Right ventricle myocardium inferior (tissue), 1 donor: ENCODE measurements at regions not wholly inside any gene's neighbourhood (a gene's known extent, or its start where the extent isn't known, plus 50 kb on each side); places are given as distances from the start of the nearest gene placed in this dataset.
"Not testable (repeated sequence)": the region's sequence is repeated elsewhere in the genome, so short reads cannot be mapped to it uniquely, and the experiment has no call there.

Source experiments
- ATAC-seq: fragments of 200-7000 bp; cut with Tn5 transposase; one replicate; pipeline ENCODE4 v1.9.1; 2020; ENCODE audit warnings: mild to moderate bottlenecking, moderate library complexity
- DNase-seq: peaks from one replicate; pipeline ENCODE4 v3.0.0; 2021; ENCODE audit errors: missing footprints
- intact Hi-C: fragments of 100-400 bp; cut with DNase I; formaldehyde crosslinking; loops from one replicate; pipeline ENCODE4 v1.11.0; 2022
- donor health status: DM: no; HTN: yes; CAD: no; lungs with severe emphysema.

- ATAC-seq (no peak), DNase-seq (no peak)
- intact Hi-C loops = no loop called here
Observed at GRCh38 chr7:126040114-126041045, 1110.8 kb upstream of the POT1 start.

- intact Hi-C loops = no loop called here
- DNase-seq (no peak), ATAC-seq (no peak)
Observed at GRCh38 chr7:126026421-126027088, 1096.9 kb upstream of the POT1 start.

- DNase-seq = no peak
- ATAC-seq = no peak
- intact Hi-C loops = no loop called here
Observed at GRCh38 chr7:126022452-126022851, 1092.8 kb upstream of the POT1 start.

GRCh38 chr7:126016722-126017121, 1087.1 kb upstream of the POT1 start:
- ATAC-seq (no peak), DNase-seq (no peak)
- intact Hi-C loops = no loop called here

GRCh38 chr7:126005064-126005463, 1075.4 kb upstream of the POT1 start:
- ATAC-seq (no peak), DNase-seq (no peak)
- intact Hi-C loops = no loop called here

GRCh38 chr7:126001349-126001748, 1071.7 kb upstream of the POT1 start:
- intact Hi-C loops = no loop called here
- ATAC-seq (no peak), DNase-seq (no peak)

GRCh38 chr7:125984795-125985194, 1055.2 kb upstream of the POT1 start:
- ATAC-seq = no peak
- intact Hi-C loops = no loop called here
- DNase-seq = no peak

- intact Hi-C loops = no loop called here
- ATAC-seq (no peak), DNase-seq (no peak)
Observed at GRCh38 chr7:125971656-125972055, 1042.0 kb upstream of the POT1 start.

GRCh38 chr7:125966278-125967048, 1036.8 kb upstream of the POT1 start:
- intact Hi-C loops = no loop called here
- ATAC-seq = no peak

GRCh38 chr7:125934955-125935354, 1005.3 kb upstream of the POT1 start:
- intact Hi-C loops = no loop called here
- DNase-seq (no peak), ATAC-seq (no peak)

More at GRCh38 chr7:125966278-125967048, 1036.8 kb upstream of the POT1 start:
- DNase-seq = no peak

- intact Hi-C loops = no loop called here
- no peak for ATAC-seq
- no peak for DNase-seq
Observed at GRCh38 chr7:125934539-125934938, 1004.9 kb upstream of the POT1 start.

GRCh38 chr7:125930848-125931247, 1001.2 kb upstream of the POT1 start:
- intact Hi-C loops = no loop called here
- no peak for ATAC-seq
- DNase-seq = no peak

- ATAC-seq = no peak
- no peak for DNase-seq
- intact Hi-C loops = no loop called here
Observed at GRCh38 chr7:125927556-125927955, 997.9 kb upstream of the POT1 start.

- DNase-seq (no peak), ATAC-seq (no peak)
- intact Hi-C loops = no loop called here
Observed at GRCh38 chr7:125926621-125927020, 997.0 kb upstream of the POT1 start.

- DNase-seq = no peak
- intact Hi-C loops = no loop called here
- ATAC-seq = no peak
Observed at GRCh38 chr7:125924037-125924436, 994.4 kb upstream of the POT1 start.

GRCh38 chr7:125915381-125915948, 985.8 kb upstream of the POT1 start:
- DNase-seq, ATAC-seq, intact Hi-C loops: not testable (repeated sequence)

GRCh38 chr7:125908711-125909110, 979.1 kb upstream of the POT1 start:
- no peak for DNase-seq
- ATAC-seq = no peak
- intact Hi-C loops = no loop called here

- intact Hi-C loops = no loop called here
- ATAC-seq = no peak
- no peak for DNase-seq
Observed at GRCh38 chr7:125899577-125899976, 970.0 kb upstream of the POT1 start.

- no peak for ATAC-seq
- DNase-seq = no peak
- intact Hi-C loops = no loop called here
Observed at GRCh38 chr7:125892434-125892833, 962.8 kb upstream of the POT1 start.
